HG02943 (cell line): ENCODE measurements at regions not wholly inside any gene's neighbourhood (a gene's known extent, or its start where the extent isn't known, plus 50 kb on each side); places are given as distances from the start of the nearest gene placed in this dataset.
"Not testable (repeated sequence)": the region's sequence is repeated elsewhere in the genome, so short reads cannot be mapped to it uniquely, and the experiment has no call there.

Experiments used
- ATAC-seq: cut with Tn5 transposase; IDR thresholded peaks from one replicate; pipeline ENCODE4 v1.9.1; 2021; ENCODE audit warnings: mild to moderate bottlenecking, low read depth, moderate library complexity; ENCODE audit not compliant: unreplicated experiment

DNA sequence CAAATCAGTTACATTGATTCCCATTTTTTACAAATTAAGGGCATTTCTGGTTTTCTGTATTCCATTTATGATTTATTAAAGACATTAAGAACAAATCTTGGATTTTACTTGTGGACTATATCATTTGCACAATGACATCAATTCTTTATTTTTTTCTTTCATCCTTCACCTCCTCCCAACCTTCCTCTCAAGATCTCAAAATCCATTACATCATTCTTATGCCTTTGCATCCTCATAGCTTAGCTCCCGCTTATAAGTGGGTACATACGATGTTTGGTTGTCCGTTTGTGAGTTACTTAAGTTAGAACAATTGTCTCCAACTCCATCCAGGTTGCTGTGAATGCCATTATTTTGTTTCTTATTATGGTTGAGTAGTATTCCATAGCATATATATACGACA lies 752.8 kb downstream of the CD109 start:
- ATAC-seq, result no peak

DNA sequence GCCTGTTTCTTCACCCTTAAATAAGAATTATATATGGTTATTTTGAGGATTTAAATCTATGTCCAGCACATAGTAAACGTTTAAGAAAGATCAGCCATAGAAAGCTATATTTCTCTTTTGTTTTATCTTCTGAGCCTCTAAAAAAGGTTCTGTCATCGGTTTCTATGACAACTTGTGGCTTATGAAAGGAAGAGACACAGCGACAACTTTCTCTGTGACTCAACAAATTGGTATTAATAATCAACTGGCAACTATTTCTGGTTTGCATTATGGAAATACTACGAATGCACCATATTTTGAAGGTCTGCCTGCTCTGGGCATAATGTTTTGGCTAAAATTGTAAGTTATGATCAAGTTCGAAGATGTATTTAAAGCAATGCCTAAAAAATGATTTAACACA lies 751.0 kb downstream of the CD109 start:
- ATAC-seq, result peak; percentile 80

DNA sequence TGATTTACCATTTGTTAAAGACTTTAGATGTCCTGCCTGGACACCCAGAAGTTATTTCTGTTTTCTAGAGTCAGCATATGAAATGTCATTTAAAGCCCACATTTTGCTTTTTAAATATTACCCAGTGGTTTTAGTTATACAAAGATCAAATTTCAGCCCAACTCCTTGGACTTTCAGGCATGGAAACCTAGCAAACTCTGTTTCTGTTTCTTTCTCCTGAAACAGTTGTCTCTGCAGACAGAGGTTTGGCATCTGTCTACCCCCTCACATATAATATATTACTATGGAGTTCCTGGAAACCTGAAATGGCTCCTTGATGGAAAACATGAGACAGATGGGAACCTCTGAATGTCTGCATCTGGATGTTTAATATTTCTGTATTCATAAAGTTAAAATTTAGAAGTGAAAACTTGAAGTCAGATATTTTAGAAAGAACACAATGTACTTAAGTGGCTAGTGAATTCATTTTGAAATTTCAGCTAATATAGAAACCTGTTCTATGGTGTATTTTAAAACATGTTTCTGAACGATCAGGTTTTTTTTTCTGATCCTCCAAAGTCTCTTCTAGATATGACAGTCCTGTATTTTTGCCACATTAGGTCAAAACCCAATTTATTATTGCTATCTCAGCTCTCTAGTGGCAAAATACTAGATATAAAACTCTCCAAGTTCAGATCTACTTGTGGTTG lies 743.3 kb downstream of the CD109 start:
- ATAC-seq, result no peak

- not testable (repeated sequence) for ATAC-seq
Measured at GRCh38 chr6:74438395-74438794, 742.4 kb downstream of the CD109 start.

- ATAC-seq, result no peak
Measured at GRCh38 chr6:74434171-74434570, 738.2 kb downstream of the CD109 start.

- ATAC-seq, result no peak
Measured at GRCh38 chr6:74431873-74432580, 736.0 kb downstream of the CD109 start.

DNA sequence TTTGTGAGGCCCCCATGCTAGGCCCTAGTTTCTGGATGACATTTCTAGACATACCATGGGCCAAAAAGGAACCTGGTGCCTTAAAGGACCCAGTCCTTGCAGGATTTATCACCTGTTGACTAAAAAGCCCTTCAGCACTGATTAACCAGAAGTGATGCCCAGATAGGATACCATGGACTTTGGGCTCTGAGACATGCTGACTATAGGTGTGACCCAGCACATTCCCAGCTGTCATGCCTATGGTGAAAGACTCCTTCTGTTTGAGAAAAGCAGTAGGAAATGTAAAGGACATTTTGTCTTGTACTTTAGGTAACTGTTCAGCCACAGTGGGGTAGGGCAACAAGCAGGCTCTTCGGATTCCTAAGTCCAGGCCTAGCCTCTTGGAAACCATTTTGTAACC lies 724.2 kb downstream of the CD109 start:
- ATAC-seq, result no peak

GRCh38 chr6:74415056-74415455 lies 719.1 kb downstream of the CD109 start:
- no peak for ATAC-seq

- ATAC-seq, result no peak
Measured at GRCh38 chr6:74410630-74411029, 714.6 kb downstream of the CD109 start.

GRCh38 chr6:74409447-74409846 lies 713.4 kb downstream of the CD109 start:
- ATAC-seq, result peak; percentile 72

GRCh38 chr6:74408844-74409243 lies 712.8 kb downstream of the CD109 start:
- ATAC-seq, result no peak

DNA sequence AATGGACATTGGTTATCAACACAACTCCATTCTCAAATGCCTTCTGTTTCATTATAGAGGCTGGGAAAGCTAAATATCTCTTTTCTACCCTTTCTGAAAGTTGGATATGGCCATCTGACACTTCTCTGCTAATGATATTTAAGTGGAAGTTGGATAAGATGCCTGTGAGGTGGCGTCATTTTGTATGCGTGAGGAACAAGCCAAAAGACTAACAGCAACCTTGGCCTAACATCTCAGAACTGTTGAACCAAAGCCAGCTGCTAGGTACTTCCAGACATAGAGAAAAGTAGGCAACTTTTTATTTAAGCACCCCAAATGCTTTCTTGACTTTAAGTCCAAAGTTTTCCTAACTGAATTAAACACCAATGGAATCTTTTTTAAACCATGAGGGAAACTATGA lies 708.4 kb downstream of the CD109 start:
- no peak for ATAC-seq

GRCh38 chr6:74402781-74403180 lies 706.8 kb downstream of the CD109 start:
- no peak for ATAC-seq

DNA sequence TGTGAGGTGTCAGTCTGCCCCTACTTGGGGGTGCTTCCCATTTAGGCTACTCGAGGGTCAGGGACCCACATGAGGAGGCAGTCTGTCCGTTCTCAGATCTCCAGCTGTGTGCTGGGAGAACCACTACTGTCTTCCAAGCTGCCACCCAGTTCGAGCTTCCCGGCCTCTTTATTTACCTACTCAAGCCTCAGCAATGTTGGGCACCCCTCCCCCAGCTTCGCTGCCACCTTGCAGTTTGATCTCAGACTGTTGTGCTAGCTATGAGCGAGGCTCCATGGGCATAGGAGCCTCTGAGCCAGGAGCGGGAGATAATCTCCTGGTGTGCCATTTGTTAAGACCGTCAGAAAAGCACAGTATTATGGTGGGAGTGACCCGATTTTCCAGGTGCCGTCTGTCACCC lies 682.4 kb downstream of the CD109 start:
- ATAC-seq, result not testable (repeated sequence)

DNA sequence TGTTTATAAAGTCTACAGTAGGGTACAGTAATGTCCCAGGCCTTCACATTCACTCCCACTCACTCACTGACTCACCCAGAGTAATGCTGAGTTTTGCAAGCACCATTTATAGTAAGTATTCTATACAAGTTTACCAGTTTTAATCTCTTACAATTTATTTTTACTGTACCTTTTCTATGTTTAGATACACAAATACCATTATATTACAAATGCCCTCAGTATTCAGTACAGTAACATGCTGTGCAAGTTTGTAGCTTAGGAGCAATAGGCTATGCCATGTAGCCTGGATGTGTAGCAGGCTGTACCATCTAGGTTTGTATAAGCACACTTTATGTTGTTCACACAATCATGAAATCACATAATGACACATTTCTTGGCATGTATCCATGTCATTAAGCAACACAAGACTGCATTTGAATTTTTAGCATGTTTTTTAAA lies 673.6 kb downstream of the CD109 start:
- ATAC-seq, result no peak

- ATAC-seq, result no peak
Measured at GRCh38 chr6:74368746-74369145, 672.7 kb downstream of the CD109 start.

DNA sequence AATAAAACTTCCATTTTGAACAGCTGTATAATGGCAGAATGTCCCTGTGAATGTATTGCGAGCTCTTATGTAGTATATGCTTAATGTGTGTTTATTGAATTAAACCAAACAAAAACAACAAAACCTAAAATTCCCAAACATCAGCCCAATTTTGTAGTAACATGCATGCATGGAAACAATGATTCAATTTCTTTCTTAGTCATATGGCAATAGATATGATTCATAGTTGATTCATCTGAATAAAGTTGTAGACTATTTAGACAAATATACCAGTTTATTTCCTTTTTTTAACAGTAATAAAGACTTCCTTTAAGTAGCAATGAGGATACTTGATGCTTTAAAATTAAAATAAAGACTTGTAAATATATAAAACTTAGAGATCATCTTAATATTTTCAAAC lies 670.6 kb downstream of the CD109 start:
- ATAC-seq, result no peak

GRCh38 chr6:74362391-74362790 lies 666.4 kb downstream of the CD109 start:
- no peak for ATAC-seq

DNA sequence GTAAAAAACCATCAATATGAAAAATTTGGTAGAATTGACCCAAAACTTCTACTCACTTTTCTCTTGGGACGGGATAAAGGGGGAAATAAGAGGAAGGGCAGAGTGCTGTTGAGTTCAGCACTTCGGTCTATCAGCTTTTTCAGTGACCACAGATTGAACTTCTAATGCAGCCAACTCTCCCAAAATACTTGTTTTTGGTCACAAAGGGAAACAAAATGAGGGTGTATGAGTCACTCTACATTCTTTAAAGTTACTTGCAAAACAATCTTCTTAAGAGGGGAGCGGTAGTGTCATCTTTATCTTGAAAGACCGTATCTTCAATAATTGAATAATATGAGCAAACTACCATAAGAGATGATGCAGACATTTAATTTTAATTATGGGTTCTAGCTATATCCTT lies 661.3 kb downstream of the CD109 start:
- ATAC-seq, result no peak

DNA sequence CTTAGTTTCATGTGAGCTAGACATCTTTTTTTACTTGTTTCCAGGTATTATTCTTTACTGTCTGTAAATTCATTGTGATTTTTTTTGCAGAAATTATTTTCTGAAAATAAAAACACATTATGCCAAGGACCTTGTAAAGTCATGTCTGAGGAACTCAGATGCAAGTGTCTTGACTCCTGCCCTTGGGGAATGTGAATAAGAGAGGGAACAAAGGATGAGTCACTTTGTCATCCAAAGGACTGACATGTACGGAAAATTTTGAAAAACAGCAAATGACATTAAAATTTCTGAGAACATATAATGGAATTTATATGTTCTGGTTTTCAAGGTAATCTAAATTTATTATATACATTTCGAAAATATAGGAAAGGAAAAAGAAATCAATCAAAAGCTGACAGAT lies 660.4 kb downstream of the CD109 start:
- ATAC-seq, result no peak

GRCh38 chr6:74346936-74347535 lies 651.0 kb downstream of the CD109 start:
- ATAC-seq, result no peak

DNA sequence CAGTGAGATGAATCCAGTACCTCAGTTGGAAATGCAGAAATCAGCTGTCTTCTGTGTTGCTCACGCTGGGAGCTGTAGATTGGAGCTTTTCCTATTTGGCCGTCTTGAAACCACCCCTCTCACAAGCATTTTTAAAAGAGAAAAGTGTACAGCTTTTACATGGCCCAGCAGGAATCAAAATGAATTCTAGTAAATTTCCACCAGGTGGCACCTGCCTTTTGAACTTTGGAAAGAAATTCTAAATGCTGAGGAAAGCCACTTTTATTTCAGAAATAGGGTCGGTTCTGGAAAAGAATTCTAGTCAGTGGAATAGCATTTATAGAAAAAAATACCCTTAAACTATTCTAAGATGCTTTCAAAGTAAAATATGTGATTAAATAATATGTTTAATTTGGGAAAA lies 647.8 kb downstream of the CD109 start:
- ATAC-seq, result no peak
